ENCODE measurements at regions not wholly inside any gene's neighbourhood (a gene's known extent, or its start where the extent isn't known, plus 50 kb on each side); places are given as distances from the start of the nearest gene placed in this dataset.

DNA sequence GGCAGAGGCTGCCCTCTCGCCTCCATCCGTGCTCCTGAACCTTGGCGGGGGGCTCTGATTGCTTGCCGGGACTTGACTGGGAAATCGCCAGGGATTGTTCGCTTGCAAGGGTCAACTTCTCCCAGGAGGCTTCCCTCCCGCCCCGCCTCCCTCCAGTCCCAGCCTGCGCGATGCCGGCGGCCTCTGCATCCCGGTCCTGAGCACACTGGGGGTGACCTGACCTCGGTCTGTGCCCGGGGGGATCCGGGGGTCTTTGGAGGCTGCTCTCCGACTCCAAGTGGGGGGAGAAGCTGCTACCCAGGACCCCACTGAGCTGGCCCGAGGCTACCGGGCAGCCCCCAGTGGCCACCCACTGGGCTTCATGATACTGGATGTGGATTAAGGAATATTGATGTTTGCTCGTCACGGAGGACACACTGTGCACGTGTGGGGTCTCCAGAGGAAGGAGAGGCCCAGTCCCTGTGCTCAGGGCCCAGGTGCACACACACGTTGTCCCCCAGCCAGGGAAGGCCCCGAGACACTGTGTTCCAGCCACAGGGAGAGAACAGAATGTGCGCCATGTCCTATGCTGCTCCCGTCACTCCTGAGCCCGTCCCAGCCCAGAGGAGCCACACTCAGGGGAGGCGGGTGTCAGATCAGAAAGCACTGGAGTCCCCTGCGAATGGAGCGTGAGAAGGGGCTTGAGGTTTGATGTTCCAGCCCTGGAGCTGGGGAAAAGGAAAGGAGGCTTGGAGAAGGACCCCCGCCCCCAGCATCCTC, 55.9 kb upstream of the NKX1-1 start:
- DNase-seq (ENCODE audit: low spot score) (no peak), ATAC-seq (no peak)
- intact Hi-C loops (cut with DNase I), result no loop called here

DNA sequence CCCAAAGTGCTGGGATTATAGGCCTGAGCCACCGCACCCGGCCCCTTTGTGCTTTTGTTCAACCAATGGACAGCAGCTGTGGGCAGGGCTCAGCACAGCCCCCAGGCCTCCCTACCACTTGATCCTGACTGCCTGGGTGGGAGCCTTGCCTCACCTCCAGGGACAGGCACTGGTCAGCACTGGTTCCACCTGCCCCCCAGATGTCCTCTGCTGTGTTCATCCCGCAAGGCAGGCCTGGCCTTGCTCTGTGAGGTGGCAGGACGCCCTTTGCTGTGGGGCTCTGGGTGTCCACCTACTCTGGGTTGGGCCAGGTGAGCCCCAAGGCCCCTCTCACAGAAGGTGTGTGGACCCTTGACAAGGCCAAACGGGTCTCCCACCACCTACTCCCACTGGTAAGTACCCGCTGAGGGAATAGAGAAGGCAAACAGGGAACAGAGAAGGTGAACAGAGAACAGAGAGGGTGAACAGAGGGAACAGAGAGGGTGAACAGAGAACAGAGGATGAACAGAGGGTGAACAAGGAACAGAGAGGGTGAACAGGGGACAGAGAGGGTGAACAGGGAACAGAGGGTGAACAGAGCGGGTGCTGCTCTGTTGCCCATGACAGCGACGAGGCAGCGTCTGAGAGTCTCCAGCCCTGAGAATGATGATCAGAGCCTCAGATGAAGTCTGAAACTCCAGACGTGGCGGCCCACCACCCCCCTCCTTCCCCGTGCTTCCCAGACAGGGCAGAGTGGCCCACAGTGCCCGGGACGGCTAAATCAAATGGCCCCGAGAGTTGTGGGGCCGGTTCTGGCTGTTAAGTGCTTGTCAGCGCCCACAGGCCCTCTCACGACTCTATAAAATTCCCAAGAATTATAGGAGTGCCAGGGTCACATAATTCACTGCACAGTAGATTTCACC, 55.0 kb upstream of the NKX1-1 start:
- DNase-seq (ENCODE audit: low spot score), result no peak
- no peak for ATAC-seq
- intact Hi-C loops (cut with DNase I), result no loop called here

DNA sequence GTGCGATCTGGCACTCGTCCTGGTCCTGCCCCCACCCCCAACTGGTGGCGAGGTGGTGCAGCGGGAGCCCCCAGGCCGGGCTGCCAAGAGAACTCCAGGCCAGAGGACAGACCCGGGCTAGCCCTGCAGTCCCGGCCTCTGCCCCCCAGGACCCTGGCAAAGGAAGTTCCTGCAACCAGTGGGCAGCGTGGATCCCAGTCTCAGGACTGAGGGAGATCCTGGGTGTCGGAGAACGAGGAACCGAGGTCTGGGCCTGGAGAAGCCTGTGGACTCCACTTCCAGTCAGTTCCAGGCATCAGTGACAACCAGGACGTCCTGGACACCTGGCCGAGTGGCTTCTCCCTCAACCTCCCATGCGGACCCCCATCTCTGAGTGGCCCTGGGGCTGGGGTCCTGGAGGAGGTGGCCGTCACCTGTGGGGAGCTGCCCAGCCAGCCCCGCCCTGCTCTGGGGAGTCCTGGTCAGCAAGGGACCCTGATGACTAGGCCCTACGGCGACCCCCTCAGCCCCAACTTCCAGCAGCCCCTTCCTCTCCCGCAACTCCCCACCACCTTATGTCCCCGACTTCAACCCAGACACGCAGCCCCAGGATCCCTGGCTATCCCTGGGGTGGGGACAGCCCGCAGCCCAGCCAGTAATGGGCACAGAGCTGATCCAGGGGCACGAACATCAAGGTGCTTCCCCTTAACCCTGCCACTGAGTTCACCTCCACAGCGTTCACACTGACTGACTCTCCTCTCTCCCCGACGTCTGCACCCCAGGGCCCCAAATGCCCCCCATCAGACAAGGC, 53.7 kb upstream of the NKX1-1 start:
- DNase-seq (ENCODE audit: low spot score) (peak; percentile 35), ATAC-seq (no peak)
- intact Hi-C loops (cut with DNase I), result no loop called here

DNA sequence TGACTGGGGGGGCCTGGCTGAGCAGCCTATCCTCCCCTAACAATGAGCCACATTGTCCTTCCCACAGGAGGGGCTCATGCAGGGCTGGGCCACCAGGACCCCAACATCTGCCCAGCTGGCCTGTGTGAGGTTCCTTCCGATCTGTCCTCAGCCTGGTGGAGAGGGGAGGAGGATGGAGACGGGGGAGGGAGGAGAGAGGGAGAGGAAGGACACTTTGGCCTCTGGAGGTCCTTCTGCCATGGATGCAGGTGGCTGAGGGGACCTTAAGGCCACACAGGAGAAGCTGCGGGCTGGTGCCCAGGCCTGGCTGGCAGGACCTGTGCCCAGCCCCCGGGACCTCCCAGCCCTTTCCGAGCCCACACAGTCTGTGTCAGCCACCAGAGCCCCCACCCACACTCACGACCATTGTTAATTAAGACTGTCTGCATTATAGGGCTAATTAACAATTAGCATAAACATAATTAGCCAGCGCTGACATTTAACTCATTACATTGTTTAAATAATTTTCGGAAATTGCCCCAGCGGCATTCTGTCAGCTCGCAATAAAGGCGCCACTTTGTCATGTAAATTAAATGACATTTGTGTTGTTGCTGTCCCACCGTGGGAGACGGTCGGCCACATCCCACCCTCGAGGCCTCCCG, 53.0 kb upstream of the NKX1-1 start:
- ATAC-seq (no peak), DNase-seq (ENCODE audit: low spot score) (peak; percentile 32)
- intact Hi-C loops (cut with DNase I), result no loop called here

DNA sequence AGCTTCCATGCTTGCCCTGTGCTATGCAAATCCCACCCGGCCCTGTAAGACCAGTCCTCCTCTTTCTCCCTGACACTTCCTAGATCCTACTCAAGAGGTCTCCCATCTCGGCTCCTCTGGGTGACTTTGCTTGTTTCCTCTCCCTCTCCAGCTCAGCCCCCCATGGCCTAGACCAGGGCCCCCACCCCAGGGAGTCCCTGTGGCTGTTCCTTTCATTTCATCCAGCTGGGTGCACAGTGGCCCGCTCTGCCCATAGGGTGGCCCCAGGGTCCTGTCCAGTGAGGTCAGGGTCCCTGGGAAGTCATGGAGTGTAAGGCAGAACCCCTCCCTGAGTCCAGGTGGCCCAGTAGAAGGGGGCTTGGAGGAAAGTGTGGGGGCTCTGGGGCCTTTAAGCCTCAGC, 52.3 kb upstream of the NKX1-1 start:
- intact Hi-C loops (cut with DNase I), result no loop called here
- no peak for ATAC-seq
- peak; percentile 36 for DNase-seq (ENCODE audit: low spot score)
